OCI-LY3 (cell line): ENCODE measurements at regions not wholly inside any gene's neighbourhood (a gene's known extent, or its start where the extent isn't known, plus 50 kb on each side); places are given as distances from the start of the nearest gene placed in this dataset.

Source experiments
- EZH2phosphoT487 ChIP-seq: fragments of 200-600 bp; shearing (Covaris generic); IDR thresholded peaks from 2 replicates; pipeline ENCODE4 v1.6.1; 2018; ENCODE audit warnings: antibody characterized with exemption, mixed run types, low read depth
- TF ChIP-seq, protein P1 (sequence below): fragments of 200-600, 300-600 bp; sonication (generic); IDR thresholded peaks from 2 replicates; pipeline ENCODE4 v1.5.1; 2014; ENCODE audit warnings: antibody characterized with exemption, low read length, low read depth

DNA sequence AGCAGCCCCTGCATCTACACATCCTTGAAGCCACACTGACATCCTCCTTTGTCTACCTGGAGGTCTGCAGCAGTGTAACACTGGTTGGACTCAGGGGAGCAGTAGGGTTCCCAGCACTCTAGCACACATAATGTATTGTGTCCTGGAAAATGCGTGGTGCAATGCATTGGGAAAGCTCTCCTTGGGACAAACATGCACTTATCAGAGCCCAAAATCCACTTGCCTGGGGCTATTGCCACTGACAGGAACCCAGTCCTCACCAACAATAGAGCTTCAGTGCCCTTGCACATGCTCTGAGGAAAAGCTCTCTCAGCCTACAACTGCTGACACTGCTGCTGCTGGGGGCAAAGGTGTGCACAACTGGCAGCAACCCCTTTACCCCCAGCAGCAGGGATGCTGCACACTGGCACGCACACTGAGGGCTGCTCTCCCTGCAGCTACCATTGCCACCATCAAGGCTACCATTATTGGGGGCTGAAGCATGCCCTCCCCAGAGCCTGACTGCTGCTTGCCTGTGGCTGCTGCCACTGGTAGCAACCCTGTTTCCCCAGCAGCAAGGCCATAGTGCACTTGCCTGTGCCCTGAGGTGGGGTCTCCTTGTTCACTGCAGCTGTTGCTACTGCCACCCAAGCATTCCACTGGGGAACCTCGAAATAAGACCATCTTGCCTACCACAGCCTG lies 221.9 kb downstream of the SLC38A4 start:
- TF ChIP-seq EZH2phosphoT487, result no peak
- TF ChIP-seq, protein P1, sequence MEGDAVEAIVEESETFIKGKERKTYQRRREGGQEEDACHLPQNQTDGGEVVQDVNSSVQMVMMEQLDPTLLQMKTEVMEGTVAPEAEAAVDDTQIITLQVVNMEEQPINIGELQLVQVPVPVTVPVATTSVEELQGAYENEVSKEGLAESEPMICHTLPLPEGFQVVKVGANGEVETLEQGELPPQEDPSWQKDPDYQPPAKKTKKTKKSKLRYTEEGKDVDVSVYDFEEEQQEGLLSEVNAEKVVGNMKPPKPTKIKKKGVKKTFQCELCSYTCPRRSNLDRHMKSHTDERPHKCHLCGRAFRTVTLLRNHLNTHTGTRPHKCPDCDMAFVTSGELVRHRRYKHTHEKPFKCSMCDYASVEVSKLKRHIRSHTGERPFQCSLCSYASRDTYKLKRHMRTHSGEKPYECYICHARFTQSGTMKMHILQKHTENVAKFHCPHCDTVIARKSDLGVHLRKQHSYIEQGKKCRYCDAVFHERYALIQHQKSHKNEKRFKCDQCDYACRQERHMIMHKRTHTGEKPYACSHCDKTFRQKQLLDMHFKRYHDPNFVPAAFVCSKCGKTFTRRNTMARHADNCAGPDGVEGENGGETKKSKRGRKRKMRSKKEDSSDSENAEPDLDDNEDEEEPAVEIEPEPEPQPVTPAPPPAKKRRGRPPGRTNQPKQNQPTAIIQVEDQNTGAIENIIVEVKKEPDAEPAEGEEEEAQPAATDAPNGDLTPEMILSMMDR, result no peak
